ENCODE measurements at regions not wholly inside any gene's neighbourhood (a gene's known extent, or its start where the extent isn't known, plus 50 kb on each side); places are given as distances from the start of the nearest gene placed in this dataset.

GRCh38 chr4:87716371-87717265 lies 66.5 kb downstream of the DMP1 start:
- no peak for DNase-seq

- no peak for DNase-seq
Measured at GRCh38 chr4:87717276-87718031, 67.4 kb downstream of the DMP1 start.

GRCh38 chr4:87718217-87718835 lies 68.2 kb downstream of the DMP1 start:
- no peak for DNase-seq

GRCh38 chr4:87720094-87720691 lies 70.1 kb downstream of the DMP1 start:
- DNase-seq: no peak

- DNase-seq: peak; percentile 22
Measured at GRCh38 chr4:87725287-87725686, 74.1 kb upstream of the IBSP start.

- DNase-seq: no peak
Measured at GRCh38 chr4:87732033-87732765, 67.2 kb upstream of the IBSP start.

- no peak for DNase-seq
Measured at GRCh38 chr4:87734084-87734483, 65.3 kb upstream of the IBSP start.

- DNase-seq: no peak
Measured at GRCh38 chr4:87734936-87735335, 64.4 kb upstream of the IBSP start.

- DNase-seq: peak; percentile 36
Measured at GRCh38 chr4:87738483-87738882, 60.9 kb upstream of the IBSP start.

GRCh38 chr4:87739494-87739893 lies 59.9 kb upstream of the IBSP start:
- no peak for DNase-seq

GRCh38 chr4:87745064-87745807 lies 54.1 kb upstream of the IBSP start:
- no peak for DNase-seq

GRCh38 chr4:87746001-87746400 lies 53.4 kb upstream of the IBSP start:
- DNase-seq: no peak
